Dedifferentiated amniotic fluid mesenchymal stem cell (primary cell): ENCODE measurements at regions not wholly inside any gene's neighbourhood (a gene's known extent, or its start where the extent isn't known, plus 50 kb on each side); places are given as distances from the start of the nearest gene placed in this dataset.

ENCODE experiments used
- DNase-seq: peaks from one replicate; pipeline ENCODE4 v3.0.0-alpha.2; 2016; ENCODE audit errors: extremely low spot score

DNA sequence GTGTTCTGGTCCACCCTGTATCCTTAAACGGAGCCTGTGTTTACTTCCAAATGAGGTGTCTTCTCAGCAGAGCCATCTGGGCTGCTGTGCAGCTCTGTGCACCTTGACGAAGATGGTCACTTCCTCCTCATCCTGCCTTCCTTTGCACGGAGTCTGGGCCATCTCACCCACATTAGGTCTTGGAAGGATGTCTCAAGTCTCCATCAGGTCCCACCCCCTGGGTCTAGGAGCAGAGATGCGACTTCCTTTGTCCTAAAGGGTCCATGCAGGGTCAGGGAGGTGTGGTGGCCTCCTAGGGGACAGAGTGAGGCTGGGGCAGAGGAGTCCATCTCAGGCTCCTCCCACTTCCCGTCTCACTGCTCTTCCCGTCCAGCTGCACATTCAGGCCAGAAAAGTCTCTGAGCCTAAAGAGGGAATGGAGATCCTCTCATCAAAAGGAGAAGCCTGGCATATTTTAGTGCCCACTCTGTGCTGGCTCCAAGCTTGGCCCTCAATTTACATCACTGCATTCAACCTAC, 209.2 kb downstream of the MATN1 start:
- DNase-seq = no peak

DNA sequence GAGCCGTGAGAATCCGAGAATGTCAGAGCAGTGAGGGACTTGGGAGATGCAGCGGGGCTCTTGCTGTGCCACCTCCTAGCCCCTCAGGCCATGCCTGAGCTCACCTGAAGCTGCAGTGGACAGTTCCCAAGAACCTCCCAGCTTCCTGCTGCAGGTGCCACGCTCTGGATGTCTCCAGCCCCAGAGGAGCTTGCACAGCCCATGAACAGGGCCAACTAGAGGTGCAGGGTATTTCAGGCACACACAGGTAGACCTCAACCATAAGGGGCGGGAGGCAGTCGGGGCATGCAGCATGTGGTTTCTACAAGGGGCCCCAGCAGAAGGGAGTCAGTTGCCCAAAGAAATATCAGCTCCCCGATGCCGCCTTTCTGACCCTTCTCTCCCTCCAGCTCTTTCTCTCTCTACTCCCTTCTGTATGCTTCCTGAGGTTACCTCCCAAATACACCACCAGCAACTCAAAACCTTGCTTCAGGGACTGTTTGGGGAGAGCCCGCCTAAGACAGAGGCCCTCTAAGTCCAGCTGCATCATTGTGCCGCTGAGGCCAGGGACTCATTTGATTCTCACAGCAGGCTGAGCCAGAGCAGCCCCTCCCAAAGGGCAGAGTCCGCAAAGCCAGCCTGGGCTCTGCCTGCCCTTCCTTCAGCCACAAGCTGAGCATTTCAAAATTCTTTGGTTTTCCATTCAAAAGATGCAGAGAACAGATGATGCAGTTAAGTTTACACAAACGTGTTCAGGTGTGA, 209.8 kb downstream of the MATN1 start:
- DNase-seq = no peak

DNA sequence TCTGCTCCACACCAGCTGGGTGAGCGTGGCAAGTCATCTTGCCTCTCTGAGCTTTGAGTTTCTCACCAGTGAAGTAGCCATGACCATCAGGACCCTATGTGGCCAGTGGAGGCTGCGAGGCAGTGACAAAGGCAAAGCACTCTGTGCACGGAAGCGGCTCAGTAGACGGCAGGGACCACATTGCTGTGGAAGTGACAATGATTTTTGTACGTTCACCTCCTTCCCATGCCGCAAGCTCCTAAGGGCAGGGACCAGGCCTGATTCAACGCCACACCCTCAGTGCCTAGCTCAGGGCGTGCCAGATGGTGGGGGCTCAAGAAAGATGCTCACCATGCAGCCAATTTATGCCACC, 210.5 kb downstream of the MATN1 start:
- no peak for DNase-seq

DNA sequence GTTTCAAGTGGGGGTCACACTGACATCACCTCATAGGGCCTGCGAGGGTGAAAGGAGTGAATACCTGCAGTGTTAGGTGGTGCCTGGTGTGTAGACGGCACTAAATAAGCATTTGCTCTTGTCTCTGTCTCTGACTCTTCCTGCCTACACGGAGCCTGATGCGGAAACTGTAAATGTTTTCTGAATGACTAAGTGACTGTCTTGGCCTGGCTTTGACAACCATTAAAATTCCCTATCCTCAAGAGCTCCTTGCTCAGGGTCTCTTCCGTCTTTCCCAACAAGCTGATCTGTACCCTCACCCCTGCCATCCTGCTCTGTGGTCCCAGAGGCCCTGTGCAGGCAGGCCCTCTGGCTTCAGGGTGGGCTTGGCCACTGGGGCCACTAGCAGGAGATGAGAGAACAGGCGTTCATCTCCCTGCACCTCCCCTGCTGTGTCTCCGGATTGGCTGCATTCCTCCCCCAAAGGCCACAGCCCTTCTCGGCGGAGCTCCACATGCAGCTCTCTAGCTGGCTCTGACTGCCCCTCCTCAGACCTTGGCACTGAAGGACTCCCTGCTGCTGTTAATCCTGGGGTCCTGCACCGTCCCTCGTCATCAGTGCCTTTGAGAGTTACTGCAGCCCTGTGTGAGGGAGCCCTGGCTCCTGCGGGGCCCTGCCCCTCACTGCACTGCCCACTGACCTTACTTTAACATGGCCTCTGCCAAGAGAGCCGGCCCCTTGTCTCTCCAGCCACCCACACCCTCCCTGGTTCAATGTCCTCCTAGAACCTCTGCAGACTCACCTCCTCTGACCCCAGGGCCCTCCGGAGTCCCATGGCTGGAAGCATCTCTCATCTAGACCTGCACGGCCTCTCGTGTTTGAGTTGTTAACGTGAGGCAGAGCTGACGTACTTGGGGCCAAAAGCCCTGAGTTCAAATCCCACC, 211.1 kb downstream of the MATN1 start:
- DNase-seq = no peak

DNA sequence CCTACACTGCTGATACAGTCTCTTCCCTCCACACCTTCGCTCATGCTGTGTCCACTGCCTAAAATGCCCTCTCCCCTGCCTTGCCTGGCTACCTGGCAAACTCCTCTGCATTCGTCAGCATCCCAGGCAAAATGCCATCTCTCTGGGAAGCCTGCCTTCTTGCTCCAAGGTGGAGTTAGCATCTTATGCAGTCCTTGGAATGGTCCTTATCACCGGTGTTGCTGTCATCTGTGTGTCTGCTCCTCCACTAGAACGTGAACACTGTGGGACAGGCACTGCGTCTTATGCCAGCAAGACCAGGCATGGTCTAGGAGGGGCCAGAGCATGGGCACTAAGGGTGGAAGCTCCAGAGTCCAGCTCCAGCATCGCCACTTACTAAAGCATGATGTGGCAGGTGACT, 211.8 kb downstream of the MATN1 start:
- DNase-seq = no peak

DNA sequence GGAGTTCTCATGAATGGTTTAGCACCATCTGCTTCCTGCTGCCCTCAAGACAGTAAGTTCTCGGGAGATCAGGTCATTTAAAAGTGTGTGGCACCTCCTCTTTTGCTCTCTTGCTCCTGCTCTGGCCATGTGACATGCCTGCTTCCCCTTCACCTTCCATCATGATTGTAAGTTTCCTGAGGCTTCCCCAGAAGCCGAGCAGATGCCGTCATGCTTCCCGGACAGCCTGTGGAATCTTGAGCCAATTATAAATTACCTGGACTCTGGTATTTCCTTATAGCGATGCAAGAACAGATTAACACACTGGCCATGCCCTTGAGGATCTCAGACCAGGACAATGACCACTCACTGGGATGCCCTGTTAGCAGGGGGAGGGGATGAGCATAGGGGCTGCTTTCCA, 212.3 kb downstream of the MATN1 start:
- DNase-seq = no peak

DNA sequence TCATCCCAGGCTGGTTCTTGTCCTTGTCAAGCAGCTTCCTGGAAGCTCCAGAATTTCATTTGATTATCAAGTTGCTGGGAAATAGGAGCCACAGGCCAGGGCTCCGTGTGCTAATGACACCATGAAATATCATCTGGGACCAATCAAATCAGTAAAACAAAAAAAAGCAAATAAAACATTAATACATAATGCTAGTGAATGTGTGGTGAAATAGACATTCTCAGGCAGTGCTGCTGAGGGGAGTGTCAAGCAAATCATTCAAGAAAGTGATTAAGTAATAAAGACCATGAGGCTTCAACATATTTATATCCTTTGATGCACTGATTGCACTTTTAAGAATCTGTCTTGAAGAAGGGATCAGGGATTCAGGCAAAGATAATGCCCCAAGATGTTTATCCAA, 213.7 kb downstream of the MATN1 start:
- no peak for DNase-seq

DNA sequence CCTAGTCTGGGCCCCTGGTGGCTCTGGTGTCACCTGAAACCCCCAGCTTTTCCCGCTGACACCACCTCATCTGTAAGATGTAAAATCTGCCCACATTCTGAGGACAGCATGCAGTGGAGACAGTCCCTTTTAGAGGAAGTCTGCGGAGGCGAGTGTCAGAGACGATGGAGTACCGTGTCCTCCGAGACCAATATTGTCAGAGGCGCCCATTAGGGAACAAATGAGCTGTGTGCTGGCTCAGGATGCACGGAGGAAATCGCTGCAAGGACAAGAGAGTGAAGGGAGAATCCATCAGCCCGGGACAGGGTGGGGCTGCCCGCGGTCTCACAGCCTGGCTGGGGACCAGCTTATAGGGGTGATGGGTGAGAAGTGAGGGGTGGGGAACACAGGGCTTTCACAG, 214.8 kb downstream of the MATN1 start:
- no peak for DNase-seq

DNA sequence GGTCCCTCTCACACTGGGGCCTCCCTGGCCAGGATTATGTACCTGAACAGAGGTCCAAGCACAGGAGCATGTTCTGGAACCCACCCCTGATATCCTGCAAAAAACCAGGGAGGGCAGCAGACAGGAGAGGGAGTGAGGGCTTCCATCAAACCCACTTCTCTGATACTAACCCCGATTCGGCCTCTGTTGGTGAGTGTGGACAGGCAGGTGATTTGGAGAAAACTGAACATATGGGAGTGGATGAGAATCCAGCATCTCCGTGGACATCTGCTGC, 215.3 kb downstream of the MATN1 start:
- no peak for DNase-seq

DNA sequence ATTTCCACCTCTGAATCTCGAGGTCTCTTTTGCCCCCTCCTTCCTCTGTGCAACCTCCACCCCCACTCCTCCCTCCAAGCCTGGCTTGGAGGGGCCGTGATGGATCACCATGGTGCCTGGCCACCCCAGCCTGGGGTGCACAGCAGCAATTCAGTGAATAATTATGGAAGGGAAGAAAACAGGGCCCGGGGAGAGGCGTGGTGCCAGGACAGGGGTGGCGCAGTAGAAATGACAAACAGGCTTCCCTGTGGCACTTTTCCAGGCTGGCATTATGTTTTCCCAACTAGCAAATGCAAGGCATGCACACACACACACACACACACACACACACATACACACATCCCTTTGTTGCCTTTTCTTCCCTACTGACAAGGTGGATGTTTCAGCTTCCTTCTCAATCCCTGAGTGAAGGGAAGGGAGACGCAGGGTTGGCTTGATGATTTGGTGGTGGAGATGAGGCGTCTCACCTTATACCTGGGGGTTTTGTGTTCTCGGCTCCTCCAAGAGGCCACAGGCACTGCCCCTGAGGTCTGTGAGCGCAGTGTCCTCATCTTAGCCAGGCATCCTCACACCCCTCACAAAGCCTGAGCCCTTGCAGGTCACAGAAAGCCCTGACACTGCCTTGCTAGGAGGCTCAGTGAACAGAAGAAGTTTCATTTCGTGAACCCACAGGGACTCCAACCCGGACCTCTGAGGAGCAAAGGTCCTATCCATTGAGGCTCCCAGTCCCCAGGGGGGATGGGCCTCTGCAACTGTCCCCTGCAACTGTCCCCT, 215.8 kb downstream of the MATN1 start:
- no peak for DNase-seq

DNA sequence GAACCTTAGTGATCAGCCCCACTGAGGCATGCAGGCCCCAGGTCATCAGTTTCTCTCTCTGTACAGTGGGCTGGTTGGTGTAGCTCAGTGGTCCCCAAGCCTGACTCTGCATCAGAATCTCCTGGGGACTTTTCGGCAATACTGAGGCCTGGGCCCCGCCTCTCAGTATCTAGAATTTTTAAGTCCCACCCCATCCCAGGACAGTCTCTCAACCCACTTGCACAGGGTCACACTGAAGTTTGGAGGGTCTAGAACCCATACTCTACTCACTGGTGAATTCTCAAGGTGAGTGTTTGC, 216.4 kb downstream of the MATN1 start:
- no peak for DNase-seq

DNA sequence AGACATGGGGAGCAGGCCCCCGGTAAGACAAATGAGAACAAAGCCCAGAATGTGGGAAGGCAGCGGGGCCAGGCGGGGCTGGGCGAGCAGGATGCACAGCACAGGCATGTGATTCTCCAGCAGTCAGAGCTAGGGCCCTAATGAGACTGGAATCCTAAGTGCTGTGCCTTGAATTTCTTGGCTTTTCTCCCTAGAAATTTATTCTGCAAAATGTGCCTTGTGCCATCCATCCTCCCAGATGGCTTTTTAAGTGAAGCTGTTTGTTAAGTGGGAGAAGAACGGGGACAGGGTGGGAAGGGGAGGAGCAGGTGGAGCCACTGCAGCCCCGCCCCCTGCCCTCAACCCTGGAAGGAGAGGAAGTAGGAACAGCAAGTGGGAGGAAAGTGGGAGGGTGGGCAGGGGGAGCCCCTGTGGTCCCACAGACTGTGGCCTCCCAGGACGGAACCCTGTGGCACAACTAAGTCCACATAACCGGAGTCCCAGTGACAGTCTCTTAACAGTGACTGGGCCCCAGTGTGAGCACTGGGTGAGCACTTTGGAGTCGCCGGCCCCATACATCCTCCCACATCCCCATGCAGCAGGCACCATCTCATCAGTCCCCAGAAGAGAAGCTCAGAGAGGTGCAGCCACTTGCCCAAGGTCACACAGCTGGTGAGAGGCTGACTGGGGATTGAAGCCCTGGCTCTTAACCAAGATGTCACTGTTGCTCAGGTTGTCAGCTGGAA, 216.9 kb downstream of the MATN1 start:
- DNase-seq = no peak

DNA sequence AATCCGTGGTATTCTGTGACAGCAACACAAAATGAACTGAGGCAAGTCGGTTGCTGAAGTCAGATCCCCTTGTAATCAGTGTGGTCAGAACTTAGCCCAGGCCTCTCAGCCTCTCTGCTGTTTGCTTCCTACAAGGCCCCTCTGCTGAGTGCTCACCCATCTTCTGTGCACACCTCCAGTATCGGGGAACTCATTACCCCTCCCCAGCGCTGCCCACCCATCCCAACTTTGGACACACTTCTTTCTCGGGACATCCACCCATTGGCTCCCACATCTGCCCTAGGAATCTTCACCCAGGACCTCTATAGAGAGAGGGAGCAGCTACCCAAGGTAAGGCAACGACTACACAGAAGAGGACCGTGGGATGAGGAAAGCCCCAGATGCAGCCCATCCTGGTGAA, 217.5 kb downstream of the MATN1 start:
- no peak for DNase-seq

DNA sequence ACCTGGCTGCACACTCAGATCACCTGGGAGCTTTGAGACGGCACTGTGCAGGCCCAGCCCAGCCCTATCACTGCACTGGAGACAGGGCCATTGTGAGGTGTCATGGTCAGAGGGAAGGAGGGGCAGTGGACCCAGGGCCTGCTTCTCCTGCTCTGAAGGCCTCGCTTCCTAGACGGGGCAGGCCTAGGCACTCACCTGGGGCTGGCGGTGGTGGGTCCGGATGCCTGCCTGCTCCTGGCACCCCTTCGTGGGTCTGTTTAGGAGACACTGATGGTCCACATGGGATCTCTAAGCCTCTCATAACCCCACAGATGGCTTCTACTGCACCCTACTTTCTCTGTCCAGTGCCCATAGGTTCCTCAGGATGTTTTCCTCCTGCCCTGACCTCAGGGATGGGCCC, 230.9 kb downstream of the MATN1 start:
- no peak for DNase-seq

DNA sequence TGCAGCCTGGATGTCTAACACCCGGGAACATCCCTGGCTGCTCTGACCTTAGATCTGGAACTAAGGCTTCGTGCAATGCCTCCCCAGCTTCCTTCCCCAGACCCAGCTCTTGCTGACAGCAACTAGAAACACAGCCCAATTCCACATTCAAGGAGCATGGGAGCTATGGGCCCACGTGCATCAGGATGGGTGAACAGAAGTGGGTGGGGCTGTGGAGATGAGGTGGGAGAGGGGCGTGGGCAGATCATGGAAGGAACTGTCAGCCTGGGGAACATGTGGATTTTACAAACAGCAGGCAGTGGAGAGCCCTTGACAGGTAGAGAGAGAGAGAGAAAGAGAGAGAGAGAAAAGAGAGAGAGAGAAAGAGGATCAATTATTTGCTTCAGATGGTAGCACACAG, 231.6 kb downstream of the MATN1 start:
- no peak for DNase-seq

DNA sequence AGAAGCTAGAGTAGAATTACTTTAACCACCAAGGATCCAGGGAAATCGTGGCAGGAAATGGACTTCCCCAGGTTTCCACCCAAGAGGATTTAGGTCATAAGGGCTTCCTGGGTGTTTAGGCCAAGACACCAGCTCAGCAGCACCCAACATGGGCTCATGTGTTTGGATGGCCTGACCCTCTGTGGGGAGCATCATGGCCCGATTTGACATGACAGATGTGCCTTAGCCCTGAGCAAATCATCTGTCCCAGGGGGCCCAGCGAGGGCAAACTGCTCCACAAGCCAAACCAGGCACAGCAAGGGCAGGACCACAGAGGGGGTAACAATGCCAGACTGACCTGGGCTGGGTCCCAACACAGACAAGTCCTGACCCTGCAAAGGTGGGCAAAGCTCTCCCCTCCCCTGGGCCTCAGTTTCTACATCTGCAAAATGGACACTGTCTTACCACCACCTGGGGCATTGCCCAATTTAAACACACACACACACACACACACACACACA, 232.8 kb downstream of the MATN1 start:
- no peak for DNase-seq

DNA sequence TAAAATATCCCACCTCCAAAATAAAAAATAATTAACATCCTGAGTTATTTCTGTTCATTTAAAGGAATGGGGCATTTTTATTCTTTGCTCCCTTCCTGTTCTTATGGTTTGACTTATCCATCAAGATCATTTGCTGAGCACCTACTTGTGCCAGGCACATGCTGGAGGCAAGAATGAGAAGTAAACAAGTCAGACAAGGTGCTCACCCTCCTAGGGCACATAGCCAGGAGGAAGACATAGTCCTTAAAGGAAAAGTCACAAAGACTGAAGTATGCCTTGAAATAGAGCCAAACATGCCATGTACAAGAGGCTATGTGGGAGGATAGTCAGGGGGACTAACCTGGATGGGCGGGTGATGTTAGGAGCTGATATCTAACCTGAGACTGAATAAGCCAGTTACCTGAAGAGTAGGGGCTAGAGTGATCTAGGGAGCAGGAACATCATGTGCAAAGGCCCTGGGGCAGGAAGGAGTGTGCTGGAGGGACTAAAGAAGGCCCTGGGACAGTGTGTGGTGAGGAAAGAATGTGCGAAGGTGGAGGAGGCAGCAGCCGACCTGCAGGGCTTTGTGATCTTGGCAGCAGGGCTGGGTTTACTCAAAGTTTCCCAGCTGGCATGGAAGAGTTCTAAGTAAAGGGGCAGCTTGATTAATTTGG, 233.5 kb downstream of the MATN1 start:
- DNase-seq = no peak

DNA sequence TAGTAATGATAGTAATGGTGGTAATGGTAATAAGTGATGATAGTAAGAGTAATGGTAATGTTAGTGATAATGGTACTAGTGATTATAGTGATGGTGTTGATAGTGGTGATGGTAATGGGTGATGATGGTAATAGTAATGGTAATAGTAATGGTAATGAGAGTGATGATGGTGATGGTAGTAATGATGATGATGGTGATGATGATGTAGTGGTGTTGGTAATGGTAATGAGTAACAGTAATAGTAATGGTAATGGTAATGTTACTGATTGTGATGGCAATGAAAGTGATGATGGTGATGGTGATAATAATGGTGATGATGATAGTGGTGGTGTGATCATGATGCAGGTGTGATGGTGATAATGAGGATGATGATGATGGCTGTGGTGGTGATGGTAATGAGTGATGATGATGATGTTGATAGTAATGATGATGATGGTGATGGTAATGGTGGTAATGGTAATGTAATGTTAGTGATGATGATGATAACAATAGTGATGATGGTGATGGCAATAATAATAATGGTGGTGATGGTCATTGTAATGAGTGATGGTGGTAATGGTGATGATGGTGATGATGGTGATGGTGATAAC, 235.0 kb downstream of the MATN1 start:
- no peak for DNase-seq

DNA sequence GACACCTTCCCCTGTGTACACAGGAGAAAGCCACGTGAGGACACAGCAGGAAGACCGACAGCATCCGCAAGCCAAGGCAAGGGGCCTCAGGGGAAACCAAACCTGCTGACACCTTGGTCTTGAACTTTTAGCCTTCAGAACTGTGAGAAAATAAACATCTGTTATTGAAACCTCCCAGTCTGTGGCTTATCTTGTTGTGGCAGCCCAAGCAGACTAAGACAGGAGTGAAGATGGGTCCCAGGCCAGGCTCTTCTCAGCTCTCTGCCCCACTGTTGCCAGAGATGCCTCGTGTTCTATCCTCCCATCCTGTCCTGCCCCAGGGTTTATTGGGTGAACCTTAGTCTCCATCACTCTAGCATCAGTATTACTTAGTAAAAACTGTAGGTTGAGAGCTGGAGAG, 236.3 kb downstream of the MATN1 start:
- no peak for DNase-seq

DNA sequence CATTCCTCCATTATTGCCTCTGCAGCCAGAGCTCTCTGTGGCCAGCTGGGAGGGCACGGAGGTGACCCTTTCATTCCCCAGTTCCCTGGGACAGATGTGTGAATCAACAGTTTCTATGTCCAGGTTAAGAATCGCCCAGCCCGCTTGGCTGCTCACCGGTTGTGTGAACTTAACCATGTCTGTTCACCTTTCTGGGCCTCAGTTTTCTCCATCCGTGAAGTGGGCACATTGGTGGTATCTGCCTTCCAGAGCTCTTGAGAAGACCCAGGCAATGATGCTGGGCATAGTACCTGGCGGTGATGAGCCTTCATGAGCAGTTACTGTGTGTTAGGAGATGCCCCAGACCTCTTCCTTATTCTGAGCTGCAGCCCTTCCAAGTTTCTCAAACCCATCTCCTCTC, 238.3 kb downstream of the MATN1 start:
- DNase-seq = no peak

DNA sequence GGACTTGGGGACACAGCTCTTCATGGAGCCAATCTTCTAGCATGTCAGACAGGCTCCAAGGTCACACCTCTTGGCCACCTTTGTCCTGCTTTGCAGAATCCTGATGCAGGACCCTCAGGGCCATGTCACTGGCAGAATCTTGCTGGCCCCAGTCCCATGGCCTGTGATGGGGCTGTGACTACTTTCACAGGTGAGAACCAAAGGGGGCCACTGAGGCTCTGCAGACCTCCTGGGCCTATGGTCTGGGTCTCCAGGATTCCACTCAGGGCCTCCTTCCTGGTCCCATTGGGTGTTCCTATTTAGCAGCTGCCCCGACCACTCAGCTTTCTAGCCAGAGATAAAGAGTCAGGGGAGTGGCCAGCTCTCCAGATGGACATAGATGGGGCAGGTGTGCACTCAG, 238.7 kb downstream of the MATN1 start:
- DNase-seq = no peak
